Right lung (tissue), 2 donors: ENCODE measurements at regions not wholly inside any gene's neighbourhood (a gene's known extent, or its start where the extent isn't known, plus 50 kb on each side); places are given as distances from the start of the nearest gene placed in this dataset.
"Not testable (repeated sequence)": the region's sequence is repeated elsewhere in the genome, so short reads cannot be mapped to it uniquely, and the experiment has no call there.

ENCODE experiments used
- DNase-seq, 2 donors: peaks; one replicate each; pipeline ENCODE4 v3.0.0-alpha.2; 2013

- no peak for DNase-seq
Measured at GRCh38 chr6:56806368-56806767, 148.5 kb upstream of the BEND6 start.

GRCh38 chr6:56804996-56805395 lies 149.9 kb upstream of the BEND6 start:
- no peak for DNase-seq

- no peak for DNase-seq
Measured at GRCh38 chr6:56803594-56803993, 151.3 kb upstream of the BEND6 start.

DNA sequence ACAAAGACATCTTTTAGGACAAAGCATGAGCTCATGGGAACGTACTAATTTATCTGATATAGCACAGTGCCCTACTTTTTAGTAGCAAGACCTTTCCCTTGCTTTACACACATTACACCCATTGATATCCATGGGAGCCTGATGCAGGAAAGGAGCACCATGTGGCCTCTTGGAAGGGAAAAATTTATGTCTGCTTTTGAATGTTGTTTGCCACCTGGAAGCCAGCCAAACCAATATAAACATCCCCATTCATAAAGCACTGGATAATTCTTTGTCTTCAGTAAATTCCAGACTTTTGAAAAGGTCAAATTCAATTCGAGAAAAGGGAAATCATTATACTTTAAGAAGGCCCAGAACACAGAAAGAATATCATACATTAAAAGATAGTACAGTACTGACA lies 152.3 kb upstream of the BEND6 start:
- peak in 1 of 2 donors; percentile 16 for DNase-seq

- DNase-seq = no peak
Measured at GRCh38 chr6:56799989-56800388, 154.9 kb upstream of the BEND6 start.

DNA sequence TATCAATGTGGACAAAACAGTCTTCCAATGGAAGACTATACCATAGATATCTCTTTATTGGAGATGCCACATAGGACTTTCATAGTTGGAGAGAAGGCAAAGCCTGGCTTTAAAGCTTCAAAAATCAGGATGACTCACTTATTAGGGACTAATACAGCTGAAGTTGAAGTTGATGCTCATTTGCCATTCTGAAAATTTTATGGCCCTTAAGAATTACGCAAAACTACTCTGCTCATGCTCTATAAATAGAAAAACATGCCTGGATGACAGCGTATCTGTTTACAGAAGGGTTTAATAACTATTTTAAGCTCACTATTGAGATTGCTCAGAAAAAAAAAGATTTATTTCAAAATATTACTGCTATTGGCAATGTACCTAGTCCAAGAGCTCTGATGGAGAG lies 155.5 kb upstream of the DST start:
- DNase-seq = no peak

DNA sequence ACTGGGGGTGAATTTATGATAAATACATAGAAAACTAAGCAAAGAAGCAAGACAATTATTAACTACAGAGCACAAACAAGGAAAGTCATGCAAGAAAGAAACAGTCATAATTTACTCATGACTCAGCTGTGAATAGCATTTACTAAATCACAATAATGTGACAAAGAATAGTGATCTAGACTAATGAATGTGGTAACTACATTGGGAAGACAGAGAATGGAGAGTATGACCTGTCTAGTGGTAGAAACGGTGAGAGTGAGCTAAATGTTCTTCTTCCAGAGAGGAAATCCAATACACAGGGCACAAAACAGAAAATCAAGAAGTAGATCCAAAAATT lies 153.5 kb upstream of the DST start:
- no peak for DNase-seq

DNA sequence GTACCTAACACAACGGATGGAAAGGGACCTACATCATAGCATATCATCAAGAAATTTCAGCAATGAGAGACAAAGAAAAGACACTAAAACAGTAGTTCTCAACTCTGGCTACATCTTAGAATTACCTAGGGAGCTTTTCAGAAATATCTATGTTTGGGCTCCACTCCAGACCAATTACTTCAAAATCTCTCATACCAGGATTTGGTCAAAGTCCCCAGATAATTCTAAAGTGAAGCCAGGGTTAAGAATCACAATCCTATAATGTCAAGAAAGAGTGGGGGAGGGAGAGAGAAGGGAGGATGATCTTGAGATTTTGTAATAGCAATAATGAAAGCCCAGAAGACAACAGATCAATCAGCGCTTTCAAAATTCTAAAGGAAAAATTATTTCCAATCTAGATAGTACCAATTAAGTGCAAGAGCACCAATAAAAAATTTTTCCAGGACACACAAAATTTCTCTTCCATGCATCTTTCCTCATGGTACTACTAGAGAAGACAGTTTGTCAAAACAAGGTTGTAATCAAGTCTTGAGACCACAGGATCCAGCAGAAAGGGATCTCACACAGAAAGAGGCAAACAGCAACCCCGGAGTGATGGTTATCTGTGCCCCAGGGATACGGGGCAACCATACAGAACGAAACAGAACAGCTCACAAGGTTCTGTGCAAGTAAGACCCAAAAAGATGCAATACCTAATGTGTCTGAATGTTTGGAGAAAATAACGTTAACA lies 152.9 kb upstream of the DST start:
- no peak for DNase-seq

- no peak for DNase-seq
Measured at GRCh38 chr6:56794421-56794820, 151.7 kb upstream of the DST start.

DNA sequence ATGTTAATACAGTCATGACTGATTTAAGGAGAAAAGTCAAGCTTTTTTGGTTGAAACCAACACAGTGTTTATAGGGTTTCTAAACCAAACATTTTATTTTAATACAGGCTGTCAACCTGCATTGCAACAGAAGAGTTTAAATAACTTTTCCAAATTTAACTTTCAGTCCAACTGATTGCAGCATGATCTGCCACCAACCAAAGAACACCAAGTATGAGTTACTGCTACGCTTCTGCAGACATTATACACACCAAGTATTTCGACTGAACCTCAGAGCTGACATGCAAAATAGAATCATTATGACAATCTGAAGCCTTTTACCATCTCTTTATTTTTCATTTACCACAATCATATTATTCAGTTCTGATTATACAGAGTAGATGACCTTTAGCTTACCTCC lies 151.2 kb upstream of the DST start:
- DNase-seq = no peak

GRCh38 chr6:56790414-56790813 lies 147.7 kb upstream of the DST start:
- no peak for DNase-seq

- no peak for DNase-seq
Measured at GRCh38 chr6:56789879-56790278, 147.2 kb upstream of the DST start.

GRCh38 chr6:56789342-56789741 lies 146.7 kb upstream of the DST start:
- DNase-seq = no peak

DNA sequence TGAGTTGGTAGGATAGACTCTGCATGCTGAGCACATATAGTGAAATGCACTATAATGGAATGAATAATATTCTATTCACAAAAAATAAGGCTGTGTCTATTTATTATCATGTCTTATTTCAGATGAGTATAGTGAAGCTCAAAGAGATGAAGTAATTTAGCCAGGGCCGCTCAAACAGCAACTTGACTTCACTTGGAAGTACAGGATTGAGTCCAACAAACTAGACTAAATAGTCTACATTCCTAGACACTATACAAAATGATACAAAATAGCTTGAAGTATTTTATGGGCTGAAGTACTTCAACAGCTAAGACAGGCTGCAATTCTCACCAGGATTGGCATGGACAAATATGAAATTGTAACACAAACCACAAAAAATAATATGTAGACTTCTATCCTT lies 144.5 kb upstream of the DST start:
- no peak for DNase-seq

- DNase-seq = no peak
Measured at GRCh38 chr6:56786256-56786655, 143.6 kb upstream of the DST start.

- not testable (repeated sequence) for DNase-seq
Measured at GRCh38 chr6:56785536-56785935, 142.8 kb upstream of the DST start.

- not testable (repeated sequence) for DNase-seq
Measured at GRCh38 chr6:56780109-56780508, 137.4 kb upstream of the DST start.

DNA sequence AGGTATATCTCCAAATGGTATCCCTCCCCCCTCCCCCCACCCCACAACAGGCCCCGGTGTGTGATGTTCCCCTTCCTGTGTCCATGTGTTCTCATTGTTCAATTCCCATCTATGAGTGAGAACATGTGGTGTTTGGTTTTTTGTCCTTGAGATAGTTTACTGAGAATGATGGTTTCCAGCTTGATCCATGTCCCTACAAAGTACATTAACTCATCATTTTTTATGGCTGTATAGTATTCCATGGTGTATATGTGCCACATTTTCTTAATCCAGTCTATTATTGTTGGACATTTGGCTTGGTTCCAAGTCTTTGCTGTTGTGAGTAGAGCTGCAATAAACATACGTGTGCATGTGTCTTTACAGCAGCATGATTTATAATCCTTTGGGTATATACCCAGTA lies 135.8 kb upstream of the DST start:
- not testable (repeated sequence) for DNase-seq

DNA sequence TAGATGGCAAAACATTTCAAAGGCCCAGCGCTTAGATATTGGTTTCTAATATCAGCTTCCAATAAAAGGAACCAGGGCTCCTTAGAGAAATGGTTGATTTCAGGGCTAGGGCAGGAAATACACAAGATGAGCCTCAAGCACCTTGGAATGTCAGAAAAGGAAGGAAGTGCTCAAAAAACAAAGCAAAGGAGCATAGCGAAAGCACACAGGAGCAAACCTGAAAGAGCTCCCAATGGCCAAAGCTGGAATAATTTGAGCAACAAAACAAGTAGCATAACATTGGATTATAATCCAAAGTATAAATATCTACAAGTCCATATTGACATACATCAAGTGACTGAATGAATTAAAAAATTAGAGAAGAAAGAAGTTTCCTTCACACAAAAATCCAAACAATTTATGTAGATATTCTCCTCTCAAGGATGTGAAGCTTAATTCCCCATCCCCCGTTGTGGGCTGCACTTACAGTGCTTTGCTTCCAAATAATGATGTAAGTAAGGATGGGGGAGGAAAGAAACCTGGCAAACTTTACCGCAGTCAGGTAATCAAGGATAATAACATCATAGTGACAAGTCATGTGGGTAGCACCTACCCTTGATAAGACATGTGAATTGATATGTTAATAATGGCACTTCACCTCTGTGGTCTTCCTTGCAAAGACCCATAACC lies 132.9 kb upstream of the DST start:
- no peak for DNase-seq

DNA sequence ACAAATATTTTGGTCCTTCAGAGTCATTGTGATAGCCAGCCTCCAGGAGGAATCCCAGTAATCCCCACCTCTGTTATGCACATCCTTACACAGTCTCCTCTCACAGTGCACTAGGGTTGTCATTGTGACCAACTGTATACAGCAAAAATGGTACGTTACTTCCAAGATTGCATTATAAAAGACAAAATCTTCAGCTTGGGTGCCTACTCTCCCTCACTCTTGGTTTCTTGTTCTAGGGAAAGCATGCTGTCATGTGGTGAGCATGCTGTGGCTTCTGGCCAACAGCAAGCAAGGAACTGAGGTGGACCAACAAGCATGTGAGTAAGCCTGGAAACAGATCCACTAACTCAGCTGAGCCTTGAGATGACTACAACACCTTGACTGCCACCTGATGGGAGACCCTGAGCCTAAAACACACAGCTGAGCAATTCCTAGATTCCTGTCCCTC lies 130.1 kb upstream of the DST start:
- no peak for DNase-seq

DNA sequence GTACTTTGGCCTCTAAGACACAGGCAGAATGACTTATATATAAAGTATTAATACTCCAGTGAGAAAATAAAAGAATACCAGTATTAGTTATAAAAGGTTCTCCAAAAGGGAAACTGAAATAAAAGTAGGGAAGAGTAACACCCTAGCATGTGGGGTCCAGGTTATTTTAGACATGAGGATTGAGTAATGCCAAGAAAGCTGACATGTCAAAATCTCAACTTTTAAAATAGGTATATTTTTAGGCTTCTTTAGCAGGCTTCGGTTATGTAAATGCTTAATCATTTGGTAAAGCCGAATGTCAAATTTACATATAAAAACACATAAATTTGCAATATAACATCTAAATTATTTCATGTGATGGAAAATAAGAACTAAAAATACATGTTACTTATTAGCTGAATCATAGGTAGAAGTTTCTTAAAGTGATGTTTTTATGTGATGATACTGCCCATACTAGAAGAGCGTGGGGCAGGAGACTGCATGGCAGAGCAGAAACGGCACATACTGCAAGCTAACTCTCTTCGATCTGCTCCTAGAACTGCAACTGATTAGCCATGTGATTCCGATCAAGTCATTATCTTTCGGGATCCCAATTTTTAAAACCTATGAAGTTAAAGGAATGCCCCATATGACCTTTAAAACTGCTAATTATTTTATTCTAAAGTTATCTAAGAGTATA lies 129.4 kb upstream of the DST start:
- no peak for DNase-seq

- no peak for DNase-seq
Measured at GRCh38 chr6:56771189-56771588, 128.5 kb upstream of the DST start.

GRCh38 chr6:56770011-56770520 lies 127.4 kb upstream of the DST start:
- DNase-seq = no peak
